SK-N-SH (cell line): ENCODE measurements at regions not wholly inside any gene's neighbourhood (a gene's known extent, or its start where the extent isn't known, plus 50 kb on each side); places are given as distances from the start of the nearest gene placed in this dataset.

Source experiments
- CTCF ChIA-PET: fragments of 300-600, 350-600 bp; formaldehyde crosslinking; extraction: SDS; loops from one replicate; lab custom pipeline; 2021; lab: Yijun Ruan, JAX
- POLR2A ChIA-PET: fragments of 350-600 bp; sonication (Branson Sonifier 250); formaldehyde crosslinking; extraction: SDS; loops from one replicate; lab custom pipeline; 2020; ENCODE audit warnings: antibody characterized with exemption, inconsistent platforms; lab: Yijun Ruan, JAX
- DNase-seq: peaks from one replicate; pipeline ENCODE4 v3.0.0; 2012
- H2AFZ ChIP-seq: fragments of 200-600 bp; sonication (generic); 2 replicates; pipeline ENCODE4 v1.8.1; 2016; ENCODE audit warnings: antibody characterized with exemption, mild to moderate bottlenecking, low read depth
- H3F3A ChIP-seq: fragments of 200-600 bp; sonication (generic); replicated peaks from 2 replicates; pipeline ENCODE3; 2016; ENCODE audit warnings: antibody characterized with exemption, mild to moderate bottlenecking; ENCODE audit not compliant: insufficient read depth
- H3K27ac ChIP-seq, 2 experiments: fragments of 200-500 bp in 1 of 2; fragments of 200-600 bp in 1 of 2; sonication (Bioruptor generic) in 1 of 2; sonication (generic), shearing (Covaris generic) in 1 of 2; 2 replicates each; pipeline versions ENCODE4 v1.5.1 to v1.6.1; 2014 to 2016; ENCODE audit warnings: low read depth in 2 of 2, inconsistent platforms in 1 of 2, low read length in 1 of 2, mild to moderate bottlenecking in 1 of 2, mixed read lengths in 1 of 2
- H3K27me3 ChIP-seq: fragments of 200-600 bp; sonication (generic), shearing (Covaris generic); 2 replicates; pipeline ENCODE4 v1.6.1; 2016; ENCODE audit warnings: mixed run types; ENCODE audit not compliant: insufficient read depth
- H3K36me3 ChIP-seq, 2 experiments: fragments of 200-500 bp in 1 of 2; fragments of 200-600 bp in 1 of 2; sonication (Bioruptor generic) in 1 of 2; sonication (generic) in 1 of 2; replicated peaks in 1 of 2; 2 replicates each; pipeline versions ENCODE3 to v1.5.1; 2014 to 2016; ENCODE audit warnings: low read length in 1 of 2, mild to moderate bottlenecking in 1 of 2; ENCODE audit not compliant: insufficient read depth in 2 of 2, control insufficient read depth in 1 of 2
- H3K4me1 ChIP-seq, 2 experiments: fragments of 200-500 bp in 1 of 2; fragments of 200-600 bp in 1 of 2; sonication (Bioruptor generic) in 1 of 2; sonication (generic), shearing (Covaris generic) in 1 of 2; 2 replicates each; pipeline versions ENCODE4 v1.5.1 to v1.6.1; 2014 to 2016; ENCODE audit warnings: low read depth in 1 of 2, low read length in 1 of 2, mixed run types in 1 of 2; ENCODE audit not compliant: insufficient read depth in 2 of 2, control insufficient read depth in 1 of 2
- H3K4me2 ChIP-seq: fragments of 200-600 bp; sonication (generic), shearing (Covaris generic); 2 replicates; pipeline ENCODE4 v1.6.1; 2017; ENCODE audit warnings: mixed run types
- H3K4me3 ChIP-seq, 2 experiments: fragments of 200-500 bp in 1 of 2; fragments of 200-600 bp in 1 of 2; sonication (Bioruptor generic) in 1 of 2; sonication (generic), shearing (Covaris generic) in 1 of 2; 2 replicates each; pipeline versions ENCODE4 v1.5.1 to v1.8.1; 2014 to 2016; ENCODE audit warnings: low read depth in 2 of 2, inconsistent platforms in 1 of 2, low read length in 1 of 2, mild to moderate bottlenecking in 1 of 2, mixed read lengths in 1 of 2, moderate library complexity in 1 of 2
- H3K79me2 ChIP-seq: fragments of 200-600 bp; sonication (generic); 2 replicates; pipeline ENCODE4 v1.8.1; 2017; ENCODE audit warnings: mild to moderate bottlenecking; ENCODE audit not compliant: insufficient read depth
- H3K9ac ChIP-seq: fragments of 200-600 bp; sonication (generic); 2 replicates; pipeline ENCODE4 v1.6.1; 2017; ENCODE audit warnings: mixed run types
- H3K9me2 ChIP-seq: fragments of 200-600 bp; sonication (generic); 2 replicates; pipeline ENCODE4 v1.6.1; 2017; ENCODE audit warnings: mixed run types
- H3K9me3 ChIP-seq: fragments of 200-600 bp; sonication (generic); 2 replicates; pipeline ENCODE4 v1.6.1; 2017; ENCODE audit warnings: mixed run types, mild to moderate bottlenecking, moderate library complexity
- H4K20me1 ChIP-seq: fragments of 200-600 bp; sonication (generic); 2 replicates; pipeline ENCODE4 v1.6.1; 2017; ENCODE audit warnings: mild to moderate bottlenecking, mixed run types; ENCODE audit not compliant: insufficient read depth
- CHD2 ChIP-seq: fragments of 150-350 bp; IDR thresholded peaks from 2 replicates; pipeline ENCODE4 v1.6.1; 2018; ENCODE audit warnings: low read length; ENCODE audit not compliant: partially characterized antibody
- CTCF ChIP-seq: fragments of 200-600 bp; sonication (generic); IDR thresholded peaks from 2 replicates; pipeline ENCODE4 v1.6.1; 2017; ENCODE audit warnings: antibody characterized with exemption, mild to moderate bottlenecking, moderate library complexity
- ELF1 ChIP-seq: IDR thresholded peaks from 2 replicates; pipeline ENCODE4 v1.4.0; 2012
- EZH2phosphoT487 ChIP-seq: fragments of 200-600 bp; sonication (generic); IDR thresholded peaks from 2 replicates; pipeline ENCODE4 v1.6.1; 2017; ENCODE audit warnings: low read depth, mixed run types, mild to moderate bottlenecking, antibody characterized with exemption, moderate library complexity, borderline replicate concordance
- FOSL2 ChIP-seq: IDR thresholded peaks from 2 replicates; pipeline ENCODE4 v1.4.0; 2012; ENCODE audit warnings: low read depth, mild to moderate bottlenecking, moderate library complexity, borderline replicate concordance
- FOXJ3 ChIP-seq: sonication (generic); formaldehyde crosslinking; IDR thresholded peaks from 2 replicates; pipeline ENCODE4 v1.5.1; 2020; ENCODE audit warnings: mild to moderate bottlenecking, missing genetic modification reagents
- FOXM1 ChIP-seq: IDR thresholded peaks from 2 replicates; pipeline ENCODE4 v1.4.0; 2012; ENCODE audit warnings: low read depth, mild to moderate bottlenecking
- IRF3 ChIP-seq: fragments of 150-350 bp; IDR thresholded peaks from 2 replicates; pipeline ENCODE4 v1.6.1; 2016; ENCODE audit warnings: mild to moderate bottlenecking, low read depth, low read length
- JUND ChIP-seq: IDR thresholded peaks from 2 replicates; pipeline ENCODE4 v1.4.0; 2012
- MEF2A ChIP-seq: IDR thresholded peaks from 2 replicates; pipeline ENCODE4 v1.4.0; 2012; ENCODE audit warnings: low read depth, borderline replicate concordance
- MXI1 ChIP-seq: IDR thresholded peaks from 2 replicates; pipeline ENCODE4 v1.6.1; 2012; ENCODE audit warnings: mild to moderate bottlenecking, low read depth, low read length, improper control_type of control experiment
- NRF1 ChIP-seq: IDR thresholded peaks from 2 replicates; pipeline ENCODE4 v1.6.1; 2012; ENCODE audit warnings: low read depth, mild to moderate bottlenecking, low read length
- PBX3 ChIP-seq: IDR thresholded peaks from 2 replicates; pipeline ENCODE4; 2012
- POLR2AphosphoS5 ChIP-seq: IDR thresholded peaks from 2 replicates; pipeline ENCODE4 v1.6.1; 2012; ENCODE audit warnings: low read depth, low read length
- RAD21 ChIP-seq: IDR thresholded peaks from 2 replicates; pipeline ENCODE4 v1.6.1; 2012; ENCODE audit warnings: mild to moderate bottlenecking, low read length
- SMC3 ChIP-seq: IDR thresholded peaks from 2 replicates; pipeline ENCODE4 v1.6.1; 2012; ENCODE audit warnings: low read depth, low read length, improper control_type of control experiment
- TAF1 ChIP-seq: IDR thresholded peaks from 2 replicates; pipeline ENCODE4 v1.6.1; 2012; ENCODE audit warnings: low read depth, mild to moderate bottlenecking, low read length, moderate library complexity, borderline replicate concordance
- TEAD4 ChIP-seq: IDR thresholded peaks from 2 replicates; pipeline ENCODE4 v1.4.0; 2012; ENCODE audit warnings: mild to moderate bottlenecking, borderline replicate concordance; ENCODE audit not compliant: insufficient read depth
- USF1 ChIP-seq: IDR thresholded peaks from 2 replicates; pipeline ENCODE4 v1.4.0; 2012; ENCODE audit warnings: low read depth, borderline replicate concordance
- YY1 ChIP-seq: IDR thresholded peaks from 2 replicates; pipeline ENCODE4 v1.4.0; 2012; ENCODE audit warnings: low read depth, mild to moderate bottlenecking
- WGBS: methylation state at CpG from one replicate; pipeline ENCODE4 v1.1.6; 2017; ENCODE audit warnings: low lambda C conversion rate; 5-methylcytosine and 5-hydroxymethylcytosine counted together

- ChIA-PET POLR2A (no interaction called here), CTCF (interaction anchor here (0.7 to 5.0 kb wide), 8 partner anchors 9 to 463 kb away, joined by 3 to 27 read pairs (median 3); partner anchors contain the start of gene TSC22D2)
- no peaks in the 10 kb centered on the region; the same call in 1 of the 2 replicates for H3K9me3 ChIP-seq
- H3K9me2 ChIP-seq = no peaks in the 10 kb centered on the region
- H3K4me3 ChIP-seq = no peak overlapping the region
- no peaks in the 10 kb centered on the region for H3K36me3 ChIP-seq
- 84% methylated on average over 1 of the region's 1 CpG for WGBS
- H3K27ac ChIP-seq = no peak overlapping the region
- no peak for DNase-seq
- no peak overlapping the region for H3K4me2 ChIP-seq
- no peak overlapping the region for H3K9ac ChIP-seq
- H2AFZ ChIP-seq = no peak overlapping the region
- H3K27me3 ChIP-seq = no peaks in the 10 kb centered on the region
- H3F3A ChIP-seq = peaks cover 35% of the 10 kb centered on the region
- H3K79me2 ChIP-seq = no peaks in the 10 kb centered on the region
- TF ChIP-seq YY1 = no peak
- no peak for TF ChIP-seq CHD2
- no peak for TF ChIP-seq SMC3
- TF ChIP-seq FOXM1 = no peak
- TF ChIP-seq USF1 = no peak
- TF ChIP-seq JUND = no peak
- no peak for TF ChIP-seq IRF3
- TF ChIP-seq TAF1 = no peak
- TF ChIP-seq POLR2AphosphoS5 = no peak
- TF ChIP-seq MXI1 = no peak
- no peak for TF ChIP-seq MEF2A
- no peak for TF ChIP-seq PBX3
- no peak for TF ChIP-seq FOSL2
- H4K20me1 ChIP-seq = no peaks in the 10 kb centered on the region
- peaks cover 17 to 30% of the 10 kb centered on the region in 2 experiments; a peak in 3 of 4 replicates for H3K4me1 ChIP-seq
These were observed 168.3 kb upstream of the TSC22D2 start for GRCh38 chr3:150239766-150240165.

- Histone ChIP-seq H4K20me1 (no peaks in the 10 kb centered on the region), H3K9ac (no peak overlapping the region), H2AFZ (no peak overlapping the region), H3F3A (peaks cover 35% of the 10 kb centered on the region), H3K36me3 (no peaks in the 10 kb centered on the region), H3K4me2 (no peak overlapping the region), H3K9me3 (no peaks in the 10 kb centered on the region; the same call in 1 of the 2 replicates), H3K27me3 (no peaks in the 10 kb centered on the region), H3K27ac (no peak overlapping the region), H3K79me2 (no peaks in the 10 kb centered on the region), H3K9me2 (no peaks in the 10 kb centered on the region), H3K4me3 (no peak overlapping the region)
- 78% methylated on average over 5 of the region's 5 CpGs for WGBS
- TF ChIP-seq ELF1 (no peak), TAF1 (no peak), CTCF (peak; percentile 17; the same call in 1 of the 2 replicates), NRF1 (no peak), SMC3 (peak; percentile 24; the same call in 1 of the 2 replicates), EZH2phosphoT487 (no peak), JUND (no peak), POLR2AphosphoS5 (no peak), TEAD4 (no peak), FOSL2 (no peak), FOXJ3 (CRISPR knock-in tag) (no peak), CHD2 (no peak), RAD21 (peak; percentile 56), MEF2A (no peak), IRF3 (no peak)
- TF ChIP-seq, all 33 proteins: peak for 3
- peaks cover 17 to 30% of the 10 kb centered on the region in 2 experiments; a peak in 3 of 4 replicates for H3K4me1 ChIP-seq
- ChIA-PET CTCF (interaction anchor here (0.6 to 5.0 kb wide), 12 partner anchors 9 to 463 kb away, joined by 3 to 27 read pairs (median 3); partner anchors contain the start of gene TSC22D2), POLR2A (no interaction called here)
- no peak for DNase-seq
These were observed 169.0 kb upstream of the TSC22D2 start for GRCh38 chr3:150238995-150239619.
